Astrocyte (in vitro differentiated cells and primary cell): ENCODE measurements at regions not wholly inside any gene's neighbourhood (a gene's known extent, or its start where the extent isn't known, plus 50 kb on each side); places are given as distances from the start of the nearest gene placed in this dataset.

Experiments
- EZH2 ChIP-seq: IDR thresholded peaks from 2 replicates; pipeline ENCODE4 v1.6.1; 2012; ENCODE audit warnings: mild to moderate bottlenecking, low read length, inconsistent platforms; ENCODE audit not compliant: insufficient read depth
- TF ChIP-seq, protein P1 (sequence below): IDR thresholded peaks from 2 replicates; pipeline ENCODE4 v1.5.1; 2011; ENCODE audit warnings: low read depth, mild to moderate bottlenecking, inconsistent platforms, low read length, moderate library complexity; ENCODE audit not compliant: insufficient read depth

DNA sequence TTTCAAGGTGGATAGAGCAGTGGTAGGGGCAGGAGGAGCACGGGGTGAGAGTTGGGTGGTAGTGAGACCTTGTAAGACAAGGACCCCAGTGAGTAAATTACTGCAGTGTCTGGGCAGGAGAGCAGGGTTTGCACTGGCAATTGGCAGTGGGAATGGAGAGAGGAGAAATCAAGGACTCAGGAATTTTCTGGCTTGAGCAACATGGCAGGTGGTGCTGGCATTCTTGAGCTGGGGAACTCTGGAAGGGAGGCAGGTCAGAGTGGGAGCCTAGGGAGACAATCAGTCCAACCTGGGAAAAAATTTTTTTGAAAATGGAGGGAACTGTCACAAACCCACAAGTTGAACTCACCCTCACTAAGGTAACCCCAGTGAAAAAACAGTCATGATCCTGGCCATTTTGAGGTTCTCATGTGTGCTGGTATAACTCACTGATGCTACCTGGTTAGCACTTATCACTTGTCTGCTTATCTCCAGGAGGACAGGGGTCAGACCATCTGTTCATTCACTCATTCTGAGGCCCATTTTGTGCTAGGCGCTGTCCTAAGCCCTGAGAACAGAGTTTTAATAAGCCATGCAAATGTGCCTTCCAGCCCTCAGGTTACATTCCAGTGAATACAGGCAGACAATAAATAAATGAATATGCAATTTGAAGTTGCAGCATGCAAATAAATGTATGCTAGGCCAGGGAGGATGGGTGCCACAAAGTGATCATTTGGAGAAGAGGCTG lies 92.2 kb upstream of the SEC11C start:
- TF ChIP-seq, protein P1, sequence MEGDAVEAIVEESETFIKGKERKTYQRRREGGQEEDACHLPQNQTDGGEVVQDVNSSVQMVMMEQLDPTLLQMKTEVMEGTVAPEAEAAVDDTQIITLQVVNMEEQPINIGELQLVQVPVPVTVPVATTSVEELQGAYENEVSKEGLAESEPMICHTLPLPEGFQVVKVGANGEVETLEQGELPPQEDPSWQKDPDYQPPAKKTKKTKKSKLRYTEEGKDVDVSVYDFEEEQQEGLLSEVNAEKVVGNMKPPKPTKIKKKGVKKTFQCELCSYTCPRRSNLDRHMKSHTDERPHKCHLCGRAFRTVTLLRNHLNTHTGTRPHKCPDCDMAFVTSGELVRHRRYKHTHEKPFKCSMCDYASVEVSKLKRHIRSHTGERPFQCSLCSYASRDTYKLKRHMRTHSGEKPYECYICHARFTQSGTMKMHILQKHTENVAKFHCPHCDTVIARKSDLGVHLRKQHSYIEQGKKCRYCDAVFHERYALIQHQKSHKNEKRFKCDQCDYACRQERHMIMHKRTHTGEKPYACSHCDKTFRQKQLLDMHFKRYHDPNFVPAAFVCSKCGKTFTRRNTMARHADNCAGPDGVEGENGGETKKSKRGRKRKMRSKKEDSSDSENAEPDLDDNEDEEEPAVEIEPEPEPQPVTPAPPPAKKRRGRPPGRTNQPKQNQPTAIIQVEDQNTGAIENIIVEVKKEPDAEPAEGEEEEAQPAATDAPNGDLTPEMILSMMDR, result no peak
- TF ChIP-seq EZH2, result no peak
